NCI-H1417 treated with DMSO at 0.1 percent for 48 hours (cell line): ENCODE measurements at regions not wholly inside any gene's neighbourhood (a gene's known extent, or its start where the extent isn't known, plus 50 kb on each side); places are given as distances from the start of the nearest gene placed in this dataset.

Source experiments
- DNase-seq: peaks from one replicate; lab custom pipeline; 2025; lab: John Stamatoyannopoulos, UW

DNA sequence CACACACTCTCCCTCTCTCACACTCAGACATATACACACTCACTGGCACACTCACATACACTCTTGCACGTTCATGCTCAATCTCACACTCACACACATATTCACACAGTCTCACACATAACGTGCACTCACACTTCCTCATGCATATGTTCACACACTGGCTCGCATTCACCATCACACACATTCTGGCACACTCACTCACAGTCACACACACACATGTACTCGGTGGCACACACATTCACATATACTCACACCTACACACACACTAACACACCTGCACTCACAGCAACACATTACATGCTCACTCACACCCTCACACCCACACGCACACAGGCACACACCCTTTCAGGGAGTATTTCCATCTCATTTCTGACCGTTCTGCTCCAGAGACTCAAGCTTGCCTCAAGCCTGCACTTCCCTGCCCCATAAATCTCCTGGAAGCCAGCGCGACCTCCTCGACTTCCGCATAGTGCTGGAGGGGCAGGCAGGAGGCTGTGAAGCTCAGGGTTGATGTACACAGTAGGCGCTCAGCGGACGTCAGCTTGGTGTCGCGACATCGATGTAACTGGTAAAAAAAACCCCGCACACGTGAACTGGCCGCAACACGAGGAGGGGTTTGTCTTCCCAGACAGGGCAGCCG is 66.7 kb upstream of the FOXF1 start:
- no peak for DNase-seq

- DNase-seq = no peak
Measured at GRCh38 chr16:86444261-86444660, 66.1 kb upstream of the FOXF1 start.

- no peak for DNase-seq
Measured at GRCh38 chr16:86444661-86445060, 65.7 kb upstream of the FOXF1 start.

DNA sequence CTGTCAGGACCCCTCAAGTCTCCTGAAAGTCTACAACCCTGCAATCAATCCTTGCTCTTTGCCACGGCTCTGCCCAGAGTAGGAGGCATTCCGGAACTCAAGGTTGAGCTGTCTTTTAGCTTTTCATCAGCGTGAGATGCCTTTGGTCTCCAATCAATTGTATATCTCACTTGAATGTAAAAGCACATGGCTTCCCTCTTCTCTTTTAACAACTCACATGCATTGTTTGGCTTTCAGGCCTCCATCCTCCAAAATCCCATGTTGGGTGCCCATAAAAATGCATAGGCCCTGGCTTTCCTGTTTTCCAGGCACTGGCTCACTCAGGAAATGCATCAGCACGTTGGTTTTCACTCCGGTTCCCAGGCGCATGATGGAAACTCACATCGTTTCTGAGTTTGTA is 64.0 kb upstream of the FOXF1 start:
- DNase-seq = no peak

- no peak for DNase-seq
Measured at GRCh38 chr16:86447228-86447627, 63.1 kb upstream of the FOXF1 start.

GRCh38 chr16:86448306-86448890 is 61.9 kb upstream of the FOXF1 start:
- DNase-seq = no peak

- no peak for DNase-seq
Measured at GRCh38 chr16:86449446-86450095, 60.8 kb upstream of the FOXF1 start.

DNA sequence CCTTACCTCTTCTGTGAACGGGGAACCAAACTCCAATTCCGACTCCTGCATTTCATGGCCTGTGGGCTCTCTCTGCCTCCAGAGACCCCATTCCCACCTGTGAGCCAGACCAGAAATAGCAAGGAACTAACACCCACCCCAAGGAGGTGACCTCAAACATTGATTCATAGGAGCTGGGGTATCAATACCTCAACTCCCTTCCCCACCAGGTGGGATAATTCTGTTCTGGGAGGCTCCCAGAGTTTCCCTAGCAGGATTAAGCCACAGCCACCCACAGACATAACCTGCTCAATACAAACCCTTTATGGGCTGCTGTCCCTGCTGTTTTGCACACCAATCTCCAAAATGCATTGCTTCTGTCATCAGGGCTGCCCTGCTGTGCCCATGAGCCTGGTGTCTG is 59.6 kb upstream of the FOXF1 start:
- no peak for DNase-seq

- DNase-seq = no peak
Measured at GRCh38 chr16:86452451-86452850, 57.9 kb upstream of the FOXF1 start.

- DNase-seq = no peak
Measured at GRCh38 chr16:86455116-86455515, 55.2 kb upstream of the FOXF1 start.

- no peak for DNase-seq
Measured at GRCh38 chr16:86455640-86456039, 54.7 kb upstream of the FOXF1 start.

DNA sequence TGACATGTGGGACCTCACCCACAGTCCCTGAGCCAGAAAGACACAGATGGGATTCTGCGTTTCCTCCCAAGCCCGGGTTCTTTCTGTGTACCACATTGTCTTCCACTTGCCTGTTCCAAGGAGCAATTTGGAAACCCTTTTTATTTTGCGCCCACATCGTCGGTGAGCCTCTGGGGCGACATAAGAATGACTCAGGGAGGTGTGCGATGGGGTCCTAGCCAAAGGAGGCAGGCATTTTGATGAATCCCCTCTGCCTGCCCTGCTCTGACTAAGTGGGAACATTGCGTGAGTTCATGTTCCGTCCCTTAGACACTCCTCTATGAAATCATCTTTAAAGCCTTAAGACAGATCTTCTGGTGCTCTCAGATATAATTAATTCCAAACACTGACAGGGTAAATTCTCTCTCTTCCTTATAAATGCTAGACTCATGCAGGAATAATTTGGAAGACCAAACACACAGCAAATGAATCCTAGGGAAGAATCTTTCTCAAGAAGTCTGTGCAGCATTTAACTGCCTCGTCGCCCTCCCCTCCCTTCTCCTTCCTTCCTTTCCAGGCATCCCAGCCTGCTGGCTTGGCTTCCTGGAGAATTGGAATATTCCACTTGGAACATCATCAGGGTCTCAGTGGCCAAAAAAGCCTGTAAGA is 52.7 kb upstream of the FOXF1 start:
- no peak for DNase-seq

GRCh38 chr16:86458149-86458777 is 52.1 kb upstream of the FOXF1 start:
- no peak for DNase-seq

GRCh38 chr16:86459266-86459665 is 51.1 kb upstream of the FOXF1 start:
- no peak for DNase-seq
